ENCODE measurements at regions not wholly inside any gene's neighbourhood (a gene's known extent, or its start where the extent isn't known, plus 50 kb on each side); places are given as distances from the start of the nearest gene placed in this dataset.
A peak's percentile ranks its signal among the peaks of the same experiment; 100 is the strongest.
"Not testable (repeated sequence)": the region's sequence is repeated elsewhere in the genome, so short reads cannot be mapped to it uniquely, and the experiment has no call there.

- no peaks in the 10 kb centered on the region for H3K27me3 ChIP-seq (replicated peaks in 2 of 5; ENCODE audit: control insufficient read depth in 4 of 5, insufficient read depth in 5 of 5, low read length in 4 of 5)
- H3K9me3 ChIP-seq (ENCODE audit: control extremely low read depth in 1 of 5, control insufficient read depth in 4 of 5, insufficient read depth in 2 of 5, low read depth in 1 of 5, low read length in 4 of 5), result peaks cover 0 to 3% (median 0%) of the 10 kb centered on the region in 5 experiments
- H3K4me3 ChIP-seq (ENCODE audit: control insufficient read depth in 1 of 7, extremely low read depth in 1 of 7, insufficient read depth in 4 of 7, low read depth in 2 of 7, low read length in 6 of 7), result no peak overlapping the region
- CTCF ChIA-PET, result no interaction called here
- POLR2A ChIA-PET, result no interaction called here
- H3K27ac ChIP-seq (ENCODE audit: insufficient read depth in 1 of 2, low read depth in 1 of 2, low read length in 2 of 2, poor library complexity in 1 of 2, severe bottlenecking in 2 of 2), result no peak overlapping the region
- 100% methylated on average over 2 of the region's 2 CpGs for WGBS (ENCODE audit: insufficient coverage)
- H3K36me3 ChIP-seq (ENCODE audit: control insufficient read depth in 4 of 4, insufficient read depth in 4 of 4, low read length in 3 of 4), result no peaks in the 10 kb centered on the region
- DNase-seq, result no peak
- H3K4me1 ChIP-seq (ENCODE audit: control extremely low read depth in 1 of 4, control insufficient read depth in 4 of 4, insufficient read depth in 4 of 4, low read length in 3 of 4), result no peaks in the 10 kb centered on the region
Measured at GRCh38 chr1:185432948-185433347, 115.9 kb upstream of the IVNS1ABP start.

GRCh38 chr1:185431612-185432011 is 114.6 kb upstream of the IVNS1ABP start:
- no peak for DNase-seq
- H3K4me1 ChIP-seq (ENCODE audit: control extremely low read depth in 1 of 4, control insufficient read depth in 4 of 4, insufficient read depth in 4 of 4, low read length in 3 of 4), result peaks cover 0 to 4% (median 0%) of the 10 kb centered on the region in 4 experiments
- peaks cover 0 to 3% (median 0%) of the 10 kb centered on the region in 5 experiments for H3K9me3 ChIP-seq (ENCODE audit: control extremely low read depth in 1 of 5, control insufficient read depth in 4 of 5, insufficient read depth in 2 of 5, low read depth in 1 of 5, low read length in 4 of 5)
- 93% methylated on average over 4 of the region's 5 CpGs for WGBS (ENCODE audit: insufficient coverage)
- H3K27ac ChIP-seq (ENCODE audit: insufficient read depth in 1 of 2, low read depth in 1 of 2, low read length in 2 of 2, poor library complexity in 1 of 2, severe bottlenecking in 2 of 2), result no peak overlapping the region
- CTCF ChIA-PET, result no interaction called here
- H3K36me3 ChIP-seq (ENCODE audit: control insufficient read depth in 4 of 4, insufficient read depth in 4 of 4, low read length in 3 of 4), result no peaks in the 10 kb centered on the region
- H3K27me3 ChIP-seq (replicated peaks in 2 of 5; ENCODE audit: control insufficient read depth in 4 of 5, insufficient read depth in 5 of 5, low read length in 4 of 5), result no peaks in the 10 kb centered on the region
- H3K4me3 ChIP-seq (ENCODE audit: control insufficient read depth in 1 of 7, extremely low read depth in 1 of 7, insufficient read depth in 4 of 7, low read depth in 2 of 7, low read length in 6 of 7), result no peak overlapping the region
- POLR2A ChIA-PET, result no interaction called here

- DNase-seq; H3K4me1 ChIP-seq (ENCODE audit: control extremely low read depth in 1 of 4, control insufficient read depth in 4 of 4, insufficient read depth in 4 of 4, low read length in 3 of 4); H3K27ac ChIP-seq (ENCODE audit: insufficient read depth in 1 of 2, low read depth in 1 of 2, low read length in 2 of 2, poor library complexity in 1 of 2, severe bottlenecking in 2 of 2); POLR2A ChIA-PET; H3K9me3 ChIP-seq (ENCODE audit: control extremely low read depth in 1 of 5, control insufficient read depth in 4 of 5, insufficient read depth in 2 of 5, low read depth in 1 of 5, low read length in 4 of 5); H3K36me3 ChIP-seq (ENCODE audit: control insufficient read depth in 4 of 4, insufficient read depth in 4 of 4, low read length in 3 of 4); H3K27me3 ChIP-seq (replicated peaks in 2 of 5; ENCODE audit: control insufficient read depth in 4 of 5, insufficient read depth in 5 of 5, low read length in 4 of 5); H3K4me3 ChIP-seq (ENCODE audit: control insufficient read depth in 1 of 7, extremely low read depth in 1 of 7, insufficient read depth in 4 of 7, low read depth in 2 of 7, low read length in 6 of 7); CTCF ChIA-PET: not testable (repeated sequence)
- no CpG with 5 or more reads among the region's 1 CpG for WGBS (ENCODE audit: insufficient coverage)
Measured at GRCh38 chr1:185429668-185430067, 112.6 kb upstream of the IVNS1ABP start.

GRCh38 chr1:185427776-185428175 is 110.7 kb upstream of the IVNS1ABP start:
- WGBS (ENCODE audit: insufficient coverage), result 100% methylated on average over 1 of the region's 3 CpGs
- Histone ChIP-seq H3K27me3 (replicated peaks in 2 of 5; ENCODE audit: control insufficient read depth in 4 of 5, insufficient read depth in 5 of 5, low read length in 4 of 5) (no peaks in the 10 kb centered on the region), H3K9me3 (ENCODE audit: control extremely low read depth in 1 of 5, control insufficient read depth in 4 of 5, insufficient read depth in 2 of 5, low read depth in 1 of 5, low read length in 4 of 5) (peaks cover 0 to 3% (median 0%) of the 10 kb centered on the region in 5 experiments), H3K27ac (ENCODE audit: insufficient read depth in 1 of 2, low read depth in 1 of 2, low read length in 2 of 2, poor library complexity in 1 of 2, severe bottlenecking in 2 of 2) (no peak overlapping the region), H3K4me3 (ENCODE audit: control insufficient read depth in 1 of 7, extremely low read depth in 1 of 7, insufficient read depth in 4 of 7, low read depth in 2 of 7, low read length in 6 of 7) (no peak overlapping the region), H3K36me3 (ENCODE audit: control insufficient read depth in 4 of 4, insufficient read depth in 4 of 4, low read length in 3 of 4) (no peaks in the 10 kb centered on the region), H3K4me1 (ENCODE audit: control extremely low read depth in 1 of 4, control insufficient read depth in 4 of 4, insufficient read depth in 4 of 4, low read length in 3 of 4) (peaks cover 0 to 4% (median 0%) of the 10 kb centered on the region in 4 experiments)
- no peak for DNase-seq
- ChIA-PET CTCF (no interaction called here), POLR2A (no interaction called here)

- no peak for DNase-seq
- Histone ChIP-seq H3K36me3 (ENCODE audit: control insufficient read depth in 4 of 4, insufficient read depth in 4 of 4, low read length in 3 of 4) (no peaks in the 10 kb centered on the region), H3K4me3 (ENCODE audit: control insufficient read depth in 1 of 7, extremely low read depth in 1 of 7, insufficient read depth in 4 of 7, low read depth in 2 of 7, low read length in 6 of 7) (no peak overlapping the region), H3K27me3 (replicated peaks in 2 of 5; ENCODE audit: control insufficient read depth in 4 of 5, insufficient read depth in 5 of 5, low read length in 4 of 5) (no peaks in the 10 kb centered on the region), H3K9me3 (ENCODE audit: control extremely low read depth in 1 of 5, control insufficient read depth in 4 of 5, insufficient read depth in 2 of 5, low read depth in 1 of 5, low read length in 4 of 5) (peaks cover 0 to 3% (median 0%) of the 10 kb centered on the region in 5 experiments), H3K27ac (ENCODE audit: insufficient read depth in 1 of 2, low read depth in 1 of 2, low read length in 2 of 2, poor library complexity in 1 of 2, severe bottlenecking in 2 of 2) (no peak overlapping the region), H3K4me1 (ENCODE audit: control extremely low read depth in 1 of 4, control insufficient read depth in 4 of 4, insufficient read depth in 4 of 4, low read length in 3 of 4) (peaks cover 0 to 4% (median 0%) of the 10 kb centered on the region in 4 experiments)
- WGBS (ENCODE audit: insufficient coverage), result no CpG with 5 or more reads among the region's 2 CpGs
- ChIA-PET CTCF (no interaction called here), POLR2A (no interaction called here)
Measured at GRCh38 chr1:185427264-185427663, 110.2 kb upstream of the IVNS1ABP start.

GRCh38 chr1:185426848-185427247 is 109.8 kb upstream of the IVNS1ABP start:
- H3K27ac ChIP-seq (ENCODE audit: insufficient read depth in 1 of 2, low read depth in 1 of 2, low read length in 2 of 2, poor library complexity in 1 of 2, severe bottlenecking in 2 of 2), result no peak overlapping the region

GRCh38 chr1:185425163-185425562 is 108.1 kb upstream of the IVNS1ABP start:
- POLR2A ChIA-PET, result no interaction called here
- no peak overlapping the region for H3K4me3 ChIP-seq (ENCODE audit: control insufficient read depth in 1 of 7, extremely low read depth in 1 of 7, insufficient read depth in 4 of 7, low read depth in 2 of 7, low read length in 6 of 7)
- CTCF ChIA-PET, result no interaction called here

More at GRCh38 chr1:185426848-185427247, 109.8 kb upstream of the IVNS1ABP start:
- Histone ChIP-seq H3K4me1 (ENCODE audit: control extremely low read depth in 1 of 4, control insufficient read depth in 4 of 4, insufficient read depth in 4 of 4, low read length in 3 of 4) (peaks cover 0 to 4% (median 0%) of the 10 kb centered on the region in 4 experiments), H3K36me3 (ENCODE audit: control insufficient read depth in 4 of 4, insufficient read depth in 4 of 4, low read length in 3 of 4) (no peaks in the 10 kb centered on the region), H3K27me3 (replicated peaks in 2 of 5; ENCODE audit: control insufficient read depth in 4 of 5, insufficient read depth in 5 of 5, low read length in 4 of 5) (no peaks in the 10 kb centered on the region), H3K4me3 (ENCODE audit: control insufficient read depth in 1 of 7, extremely low read depth in 1 of 7, insufficient read depth in 4 of 7, low read depth in 2 of 7, low read length in 6 of 7) (no peak overlapping the region), H3K9me3 (ENCODE audit: control extremely low read depth in 1 of 5, control insufficient read depth in 4 of 5, insufficient read depth in 2 of 5, low read depth in 1 of 5, low read length in 4 of 5) (peaks cover 0 to 3% (median 0%) of the 10 kb centered on the region in 5 experiments)
- 94% methylated on average over 4 of the region's 5 CpGs for WGBS (ENCODE audit: insufficient coverage)
- peak in 2 of 3 donors; percentile 6 to 9 for DNase-seq
- POLR2A ChIA-PET, result no interaction called here
- CTCF ChIA-PET, result no interaction called here

More at GRCh38 chr1:185425163-185425562, 108.1 kb upstream of the IVNS1ABP start:
- Histone ChIP-seq H3K27ac (ENCODE audit: insufficient read depth in 1 of 2, low read depth in 1 of 2, low read length in 2 of 2, poor library complexity in 1 of 2, severe bottlenecking in 2 of 2) (no peak overlapping the region), H3K4me1 (ENCODE audit: control extremely low read depth in 1 of 4, control insufficient read depth in 4 of 4, insufficient read depth in 4 of 4, low read length in 3 of 4) (peaks cover 0 to 12% (median 0%) of the 10 kb centered on the region in 4 experiments), H3K27me3 (replicated peaks in 2 of 5; ENCODE audit: control insufficient read depth in 4 of 5, insufficient read depth in 5 of 5, low read length in 4 of 5) (no peaks in the 10 kb centered on the region), H3K36me3 (ENCODE audit: control insufficient read depth in 4 of 4, insufficient read depth in 4 of 4, low read length in 3 of 4) (no peaks in the 10 kb centered on the region), H3K9me3 (ENCODE audit: control extremely low read depth in 1 of 5, control insufficient read depth in 4 of 5, insufficient read depth in 2 of 5, low read depth in 1 of 5, low read length in 4 of 5) (peaks cover 0 to 3% (median 0%) of the 10 kb centered on the region in 5 experiments)
- WGBS (ENCODE audit: insufficient coverage), result 92% methylated on average over 2 of the region's 3 CpGs
- no peak for DNase-seq
